ENCODE measurements at regions not wholly inside any gene's neighbourhood (a gene's known extent, or its start where the extent isn't known, plus 50 kb on each side); places are given as distances from the start of the nearest gene placed in this dataset.

- no peak overlapping the region for H3K27ac ChIP-seq (ENCODE audit: low read depth, low read length)
- TF ChIP-seq CTCF (IDR thresholded peaks at IDR 0.05; ENCODE audit: low read depth, low read length, poor library complexity, severe bottlenecking) (no peak), EZH2phosphoT487 (IDR thresholded peaks at IDR 0.05; ENCODE audit: borderline replicate concordance, low read length) (no peak)
- H3K36me3 ChIP-seq (ENCODE audit: control insufficient read depth, low read length): no peaks in the 10 kb centered on the region
- no peaks in the 10 kb centered on the region for H4K20me1 ChIP-seq (ENCODE audit: control insufficient read depth, insufficient read depth, low read depth, low read length)
- H3F3A ChIP-seq (ENCODE audit: control insufficient read depth, insufficient read depth): no peaks in the 10 kb centered on the region
- H3K9me2 ChIP-seq (replicated peaks; ENCODE audit: control insufficient read depth, low read length): no peaks in the 10 kb centered on the region
- no peak overlapping the region for H3K4me2 ChIP-seq (ENCODE audit: low read length)
- H3K79me2 ChIP-seq (ENCODE audit: control insufficient read depth, low read length): no peaks in the 10 kb centered on the region
- H3K9me3 ChIP-seq (ENCODE audit: control insufficient read depth, insufficient read depth, low read length): no peaks in the 10 kb centered on the region
- no peak overlapping the region for H3K4me3 ChIP-seq (ENCODE audit: low read length)
- no peaks in the 10 kb centered on the region for H3K27me3 ChIP-seq (ENCODE audit: control insufficient read depth, low read length)
- H3K4me1 ChIP-seq (ENCODE audit: control insufficient read depth, low read length): no peaks in the 10 kb centered on the region
Observed at GRCh38 chr3:174387736-174388135, 471.4 kb upstream of the NAALADL2 start.

- no peaks in the 10 kb centered on the region for H3K79me2 ChIP-seq (ENCODE audit: control insufficient read depth, low read length)
- no peaks in the 10 kb centered on the region for H3K4me1 ChIP-seq (ENCODE audit: control insufficient read depth, low read length)
- no peak overlapping the region for H3K4me3 ChIP-seq (ENCODE audit: low read length)
- no peaks in the 10 kb centered on the region for H3F3A ChIP-seq (ENCODE audit: control insufficient read depth, insufficient read depth)
- H3K36me3 ChIP-seq (ENCODE audit: control insufficient read depth, low read length): no peaks in the 10 kb centered on the region
- H4K20me1 ChIP-seq (ENCODE audit: control insufficient read depth, insufficient read depth, low read depth, low read length): no peaks in the 10 kb centered on the region
- no peak overlapping the region for H3K4me2 ChIP-seq (ENCODE audit: low read length)
- no peak for TF ChIP-seq CTCF (IDR thresholded peaks at IDR 0.05; ENCODE audit: low read depth, low read length, poor library complexity, severe bottlenecking)
- no peak for TF ChIP-seq EZH2phosphoT487 (IDR thresholded peaks at IDR 0.05; ENCODE audit: borderline replicate concordance, low read length)
- no peak overlapping the region for H3K27ac ChIP-seq (ENCODE audit: low read depth, low read length)
- no peaks in the 10 kb centered on the region for H3K9me2 ChIP-seq (replicated peaks; ENCODE audit: control insufficient read depth, low read length)
- H3K27me3 ChIP-seq (ENCODE audit: control insufficient read depth, low read length): no peaks in the 10 kb centered on the region
- H3K9me3 ChIP-seq (ENCODE audit: control insufficient read depth, insufficient read depth, low read length): no peaks in the 10 kb centered on the region
Observed at GRCh38 chr3:174397848-174398247, 461.3 kb upstream of the NAALADL2 start.

- H3K27ac ChIP-seq (ENCODE audit: low read depth, low read length): no peak overlapping the region
- TF ChIP-seq CTCF (IDR thresholded peaks at IDR 0.05; ENCODE audit: low read depth, low read length, poor library complexity, severe bottlenecking): no peak
- no peak for TF ChIP-seq EZH2phosphoT487 (IDR thresholded peaks at IDR 0.05; ENCODE audit: borderline replicate concordance, low read length)
- H3K27me3 ChIP-seq (ENCODE audit: control insufficient read depth, low read length): no peaks in the 10 kb centered on the region
- no peaks in the 10 kb centered on the region for H3K9me3 ChIP-seq (ENCODE audit: control insufficient read depth, insufficient read depth, low read length)
- H3K4me3 ChIP-seq (ENCODE audit: low read length): no peak overlapping the region
- no peaks in the 10 kb centered on the region for H3K36me3 ChIP-seq (ENCODE audit: control insufficient read depth, low read length)
- no peaks in the 10 kb centered on the region for H4K20me1 ChIP-seq (ENCODE audit: control insufficient read depth, insufficient read depth, low read depth, low read length)
- H3K79me2 ChIP-seq (ENCODE audit: control insufficient read depth, low read length): no peaks in the 10 kb centered on the region
- H3K4me2 ChIP-seq (ENCODE audit: low read length): no peak overlapping the region
- H3K4me1 ChIP-seq (ENCODE audit: control insufficient read depth, low read length): no peaks in the 10 kb centered on the region
- H3K9me2 ChIP-seq (replicated peaks; ENCODE audit: control insufficient read depth, low read length): no peaks in the 10 kb centered on the region
- no peaks in the 10 kb centered on the region for H3F3A ChIP-seq (ENCODE audit: control insufficient read depth, insufficient read depth)
Observed at GRCh38 chr3:174398761-174399160, 460.4 kb upstream of the NAALADL2 start.

GRCh38 chr3:174403831-174404230, 455.3 kb upstream of the NAALADL2 start:
- Histone ChIP-seq H3K9me2 (replicated peaks; ENCODE audit: control insufficient read depth, low read length) (no peaks in the 10 kb centered on the region), H3K9me3 (ENCODE audit: control insufficient read depth, insufficient read depth, low read length) (no peaks in the 10 kb centered on the region), H3K36me3 (ENCODE audit: control insufficient read depth, low read length) (no peaks in the 10 kb centered on the region), H3K4me3 (ENCODE audit: low read length) (no peak overlapping the region), H4K20me1 (ENCODE audit: control insufficient read depth, insufficient read depth, low read depth, low read length) (no peaks in the 10 kb centered on the region), H3K4me2 (ENCODE audit: low read length) (no peak overlapping the region), H3K4me1 (ENCODE audit: control insufficient read depth, low read length) (no peaks in the 10 kb centered on the region), H3K27ac (ENCODE audit: low read depth, low read length) (no peak overlapping the region), H3F3A (ENCODE audit: control insufficient read depth, insufficient read depth) (no peaks in the 10 kb centered on the region), H3K79me2 (ENCODE audit: control insufficient read depth, low read length) (no peaks in the 10 kb centered on the region), H3K27me3 (ENCODE audit: control insufficient read depth, low read length) (no peaks in the 10 kb centered on the region)
- TF ChIP-seq CTCF (IDR thresholded peaks at IDR 0.05; ENCODE audit: low read depth, low read length, poor library complexity, severe bottlenecking): no peak
- TF ChIP-seq EZH2phosphoT487 (IDR thresholded peaks at IDR 0.05; ENCODE audit: borderline replicate concordance, low read length): no peak
